HG03135 (cell line): ENCODE measurements at regions not wholly inside any gene's neighbourhood (a gene's known extent, or its start where the extent isn't known, plus 50 kb on each side); places are given as distances from the start of the nearest gene placed in this dataset.
"Not testable (repeated sequence)": the region's sequence is repeated elsewhere in the genome, so short reads cannot be mapped to it uniquely, and the experiment has no call there.

Source experiments
- ATAC-seq: cut with Tn5 transposase; IDR thresholded peaks from one replicate; pipeline ENCODE4 v1.9.1; 2021; ENCODE audit warnings: mild to moderate bottlenecking, moderate library complexity; ENCODE audit not compliant: unreplicated experiment

DNA sequence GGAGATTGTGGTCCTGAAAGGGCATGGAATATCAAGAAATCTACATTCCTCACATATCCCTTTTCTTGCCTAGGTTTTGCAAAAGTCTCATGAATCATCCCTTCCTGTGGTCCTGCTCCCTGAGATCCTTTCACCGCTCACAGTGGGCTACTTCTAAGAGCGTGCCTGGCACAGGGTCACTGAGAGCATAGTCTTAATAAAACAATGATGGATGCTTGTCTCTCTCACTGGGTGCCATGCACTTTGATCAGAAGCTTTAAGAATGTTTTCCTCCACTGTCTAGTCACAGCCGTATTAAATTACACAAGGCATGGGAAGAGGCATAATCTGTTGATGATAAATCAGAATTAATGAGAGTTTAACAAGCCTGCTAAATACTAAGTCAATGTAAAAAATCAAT, 269.7 kb upstream of the ATP10A start:
- no peak for ATAC-seq

DNA sequence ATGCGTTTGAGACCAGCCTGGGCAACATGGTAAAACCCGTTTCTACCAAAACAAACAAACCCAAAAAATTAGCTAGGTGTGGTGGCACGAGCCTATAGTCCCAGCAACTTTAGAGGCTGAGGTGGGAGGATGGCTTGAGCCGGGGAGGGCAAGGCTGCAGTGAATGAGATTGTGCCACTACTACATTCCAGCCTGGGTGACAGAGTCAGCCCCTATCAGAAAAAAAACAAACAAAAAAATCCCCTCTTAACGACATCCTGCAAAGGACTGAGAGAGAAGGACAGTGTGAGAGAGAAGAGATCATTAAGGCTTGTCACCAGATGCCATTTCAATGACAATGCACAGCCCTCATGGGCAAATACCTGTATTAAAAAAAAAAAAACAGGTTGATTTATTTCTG, 266.7 kb upstream of the ATP10A start:
- ATAC-seq, result no peak

GRCh38 chr15:26128611-26129140, 265.5 kb upstream of the ATP10A start:
- ATAC-seq, result no peak

GRCh38 chr15:26126819-26127387, 263.8 kb upstream of the ATP10A start:
- ATAC-seq, result no peak

GRCh38 chr15:26126070-26126469, 262.9 kb upstream of the ATP10A start:
- no peak for ATAC-seq

DNA sequence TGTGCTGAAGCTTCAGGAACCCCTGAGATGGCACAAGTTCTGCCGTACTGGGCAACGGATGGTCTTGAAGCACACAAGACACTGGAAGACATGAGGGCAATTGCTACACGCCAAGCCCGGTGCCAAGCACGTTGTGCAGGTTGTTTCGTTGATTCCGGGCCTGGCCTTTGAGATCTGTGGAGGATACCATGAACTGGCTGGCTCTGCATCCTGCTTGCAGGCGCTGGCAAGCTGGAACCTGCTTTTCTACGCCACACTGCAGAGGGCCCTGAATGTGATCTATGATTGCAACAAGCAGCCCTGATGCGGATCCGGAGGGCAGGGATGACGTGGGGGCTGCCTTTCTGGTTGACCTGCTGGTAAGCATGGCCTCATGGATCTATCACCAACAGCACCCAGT, 262.5 kb upstream of the ATP10A start:
- ATAC-seq, result no peak

DNA sequence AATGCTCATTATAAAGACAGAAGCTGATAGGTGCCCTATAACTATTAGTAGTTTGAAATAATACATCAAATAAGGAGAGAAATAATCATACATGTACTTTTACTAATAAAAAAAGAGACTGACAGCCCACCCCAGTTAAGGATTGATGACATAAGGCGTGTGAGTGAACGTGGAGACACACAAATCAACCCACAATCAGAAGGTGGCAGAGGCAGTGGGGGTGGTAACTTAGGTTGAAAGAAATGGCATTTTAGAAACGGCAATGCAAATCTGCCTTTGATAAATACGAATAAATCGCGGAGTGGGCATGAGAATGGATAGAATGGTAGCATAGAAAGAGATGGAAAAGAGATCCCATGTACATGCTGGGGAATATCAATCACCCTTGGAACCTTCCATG, 256.2 kb upstream of the ATP10A start:
- no peak for ATAC-seq

GRCh38 chr15:26115229-26115943, 252.3 kb upstream of the ATP10A start:
- ATAC-seq, result no peak

- not testable (repeated sequence) for ATAC-seq
These were observed 251.0 kb upstream of the ATP10A start for GRCh38 chr15:26114128-26114527.

DNA sequence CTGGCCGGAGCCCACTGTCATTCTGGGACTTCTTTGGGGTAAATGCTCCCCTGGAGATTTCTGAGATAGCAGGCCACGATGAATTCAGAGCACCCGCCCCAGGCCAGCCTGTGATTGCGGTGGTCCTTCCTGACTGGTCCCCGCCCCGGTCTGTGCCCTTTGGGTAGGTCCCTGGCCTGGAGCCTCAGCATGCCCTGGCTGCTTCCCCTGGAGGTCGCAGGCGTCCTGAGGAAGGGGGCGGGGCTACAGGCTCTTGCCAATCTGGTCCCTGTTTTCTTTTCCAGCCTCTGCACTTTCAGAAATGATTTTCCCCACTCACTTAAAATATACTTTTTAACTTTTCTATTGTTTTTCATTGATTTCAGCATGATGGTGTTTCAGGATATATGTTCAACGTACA, 250.2 kb upstream of the ATP10A start:
- ATAC-seq, result no peak

GRCh38 chr15:26109203-26109602, 246.1 kb upstream of the ATP10A start:
- no peak for ATAC-seq

DNA sequence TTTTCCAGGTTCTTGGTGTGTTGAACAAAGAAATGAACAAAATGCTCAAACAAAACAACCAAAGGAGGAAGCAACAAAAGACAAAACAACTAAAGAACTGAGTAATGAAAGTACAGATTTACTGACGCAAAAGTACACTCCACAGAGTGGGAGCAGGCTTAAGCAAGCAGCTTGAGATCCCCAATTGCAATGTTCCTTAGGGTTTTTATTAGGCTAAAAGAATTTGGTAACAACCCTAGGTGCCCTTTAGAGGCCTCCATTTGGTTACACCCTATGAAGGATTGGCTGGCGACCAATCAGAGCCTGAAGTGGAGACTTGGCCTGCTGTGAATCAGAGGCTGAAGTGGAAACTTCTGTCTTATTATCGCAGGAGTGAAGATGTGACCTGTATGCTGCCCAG, 243.4 kb upstream of the ATP10A start:
- no peak for ATAC-seq

- no peak for ATAC-seq
These were observed 239.9 kb upstream of the ATP10A start for GRCh38 chr15:26103002-26103404.

DNA sequence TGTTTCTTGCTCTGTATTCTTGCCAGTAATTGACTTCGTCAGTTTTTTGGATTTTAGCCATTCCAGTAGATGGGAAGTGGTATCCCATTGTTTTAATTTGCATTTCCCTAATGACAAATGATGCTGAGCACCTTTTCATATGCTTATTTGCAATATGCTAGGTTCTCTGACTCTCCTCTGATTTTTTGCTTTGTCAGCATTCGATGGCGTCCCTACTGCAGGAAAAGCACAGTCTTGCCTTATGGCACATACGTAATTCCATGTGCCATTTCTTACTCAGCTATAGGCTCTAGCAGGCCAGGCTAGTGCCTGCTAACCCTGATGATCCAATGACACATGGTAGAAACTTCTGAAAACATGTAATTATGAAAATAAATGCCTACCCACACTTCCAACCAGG, 239.2 kb upstream of the ATP10A start:
- no peak for ATAC-seq

DNA sequence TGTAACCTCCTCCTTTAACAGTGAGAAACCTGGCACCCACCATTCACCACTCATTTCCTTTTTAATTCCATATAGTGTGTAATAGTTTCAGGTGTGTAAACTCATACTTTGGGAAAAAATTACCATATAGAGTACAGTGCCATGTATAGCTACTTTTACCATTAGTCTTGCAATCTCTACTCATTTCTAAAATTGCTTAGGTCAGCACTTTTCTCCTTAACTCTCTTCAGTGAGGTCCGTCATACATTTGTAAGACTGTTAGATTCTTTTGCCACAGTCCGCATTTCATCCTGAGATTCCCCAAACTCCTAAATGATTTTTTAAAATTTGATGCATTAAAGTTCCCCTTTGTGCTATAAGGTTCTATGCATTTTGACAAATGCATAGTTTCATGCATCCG, 238.3 kb upstream of the ATP10A start:
- ATAC-seq, result no peak

DNA sequence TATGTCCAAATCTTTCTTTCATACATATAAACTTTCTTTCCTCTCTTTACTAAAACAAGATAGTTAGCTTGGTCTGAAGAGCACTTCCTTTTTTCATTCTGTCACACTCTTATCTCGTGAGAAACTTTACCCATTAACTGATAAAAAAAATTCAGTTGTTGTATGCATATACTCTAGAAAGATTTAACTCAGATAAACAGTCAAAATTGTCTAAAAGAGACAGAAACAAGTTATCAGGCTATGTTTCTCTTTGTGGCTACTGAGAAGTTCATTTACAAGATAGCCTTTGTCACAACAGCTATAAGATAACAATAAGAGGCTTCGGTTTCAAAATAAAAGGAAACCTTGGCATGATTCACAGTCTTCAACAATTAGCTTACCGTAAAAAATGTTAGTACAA, 235.7 kb upstream of the ATP10A start:
- no peak for ATAC-seq

GRCh38 chr15:26097216-26097615, 234.1 kb upstream of the ATP10A start:
- no peak for ATAC-seq

DNA sequence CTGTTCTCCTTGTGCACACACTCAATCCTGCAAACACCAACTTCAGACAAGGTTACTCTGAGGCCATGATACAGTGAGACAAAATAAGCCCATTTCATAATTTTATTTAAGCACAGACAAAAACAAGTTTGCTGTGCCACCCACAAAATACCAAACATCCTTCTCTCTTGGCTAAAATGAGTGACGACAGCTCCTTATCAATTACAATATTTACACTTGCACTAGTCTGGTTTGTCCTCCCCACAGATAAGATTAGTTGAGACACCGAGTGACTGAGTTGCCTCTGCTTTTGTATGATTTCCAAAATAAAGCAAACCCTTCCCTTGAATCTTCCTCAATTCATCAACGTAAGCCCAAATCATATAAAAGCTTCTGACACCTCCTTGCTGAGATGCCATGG, 233.5 kb upstream of the ATP10A start:
- ATAC-seq, result no peak

GRCh38 chr15:26095710-26096330, 232.7 kb upstream of the ATP10A start:
- ATAC-seq, result no peak

- no peak for ATAC-seq
These were observed 228.1 kb upstream of the ATP10A start for GRCh38 chr15:26091184-26091583.

- ATAC-seq, result no peak
These were observed 224.8 kb upstream of the ATP10A start for GRCh38 chr15:26087881-26088280.

GRCh38 chr15:26087395-26087794, 224.3 kb upstream of the ATP10A start:
- no peak for ATAC-seq
